Pancreas (tissue), 10 donors: ENCODE measurements at regions not wholly inside any gene's neighbourhood (a gene's known extent, or its start where the extent isn't known, plus 50 kb on each side); places are given as distances from the start of the nearest gene placed in this dataset.

Source experiments
- ATAC-seq, 4 donors: fragments of 200-7000 bp; cut with Tn5 transposase; one replicate each; pipeline versions ENCODE4 v1.8.0 to v1.9.1; 2020; ENCODE audit warnings: mild to moderate bottlenecking in 4 of 4, moderate library complexity in 4 of 4
- DNase-seq, 6 donors: peaks; one replicate each; pipeline ENCODE4 v3.0.0-alpha.2; 2020
- FAIRE-seq: peaks from 2 replicates; lab custom pipeline; 2012; peaks lifted over from hg19 to GRCh38; lab: Jason Lieb, UNC
- H3K27ac ChIP-seq, 4 donors: fragments of 200-600 bp; sonication (generic); 1 replicate in 3 of 4; 2 replicates in 1 of 4; pipeline versions ENCODE4 v1.5.0 to v1.8.0; 2020
- H3K27me3 ChIP-seq, 4 donors: fragments of 200-600 bp; one replicate each; pipeline ENCODE4 v1.8.0; 2021
- H3K36me3 ChIP-seq, 3 donors: fragments of 200-600 bp; sonication (generic) in 1 of 3; one replicate each; pipeline versions ENCODE4 v1.5.0 to v1.8.0; 2020 to 2021
- H3K4me1 ChIP-seq, 3 donors: fragments of 200-600 bp; one replicate each; pipeline ENCODE4 v1.8.0; 2021
- H3K4me3 ChIP-seq, 4 donors: fragments of 200-600 bp; sonication (generic) in 2 of 4; one replicate each; pipeline versions ENCODE4 v1.5.0 to v1.8.0; 2020 to 2021
- H3K9me3 ChIP-seq, 4 donors: fragments of 200-600 bp; one replicate each; pipeline ENCODE4 v1.8.0; 2021
- CTCF ChIP-seq, 4 donors: fragments of 200-600 bp; sonication (generic) in 3 of 4; IDR thresholded peaks; one replicate each; pipeline versions ENCODE4 v1.5.0 to v1.8.0; 2021; ENCODE audit warnings: antibody characterized with exemption in 4 of 4
- WGBS, 2 donors: extraction: QIAGEN DNeasy Blood & Tissue Kit; methylation state at CpG; one replicate each; pipeline ENCODE4 v1.1.7; 2013; 5-methylcytosine and 5-hydroxymethylcytosine counted together
- intact Hi-C, 3 donors: fragments of 100-400 bp; cut with DNase I; formaldehyde crosslinking; loops; one replicate each; pipeline versions ENCODE4 v1.11.1 to v1.14.2; 2022
- donor health status: healthy with polysubstance abuse.
- donor health status: DM: no; HTN: no; CAD: no; lungs with moderate emphysema.
- donor health status: DM: no; HTN: no; CAD: no.
- donor health status: control.
- donor health status: control.
- donor health status: Bipolar disorder and iron deficiency.
- donor health status: DM: yes; HTN: yes; CAD: no.
- donor health status: DM: no; HTN: no; CAD: no.
- donor health status: DM: no; HTN: no; CAD: no.
- donor health status: DM: yes; HTN: yes; CAD: no.

- WGBS, 2 donors, result 52 to 53% methylated on average over 5 of the region's 5 CpGs
- no peak for FAIRE-seq
- no peak for TF ChIP-seq CTCF (IDR thresholded peaks at IDR 0.05)
Measured at GRCh38 chr11:91261513-91261912, 963.1 kb upstream of the FAT3 start.

GRCh38 chr11:91258876-91259275, 965.7 kb upstream of the FAT3 start:
- TF ChIP-seq CTCF (IDR thresholded peaks at IDR 0.05), result no peak
- no peak for FAIRE-seq
- Histone ChIP-seq H3K4me1 (no peaks in the 10 kb centered on the region), H3K27me3 (no peaks in the 10 kb centered on the region), H3K36me3 (no peaks in the 10 kb centered on the region), H3K4me3 (no peak overlapping the region), H3K27ac (no peak overlapping the region), H3K9me3 (no peaks in the 10 kb centered on the region)
- no peak for ATAC-seq
- intact Hi-C loops, result no loop called here
- no peak for DNase-seq
- 46 to 57% methylated on average over 1 of the region's 1 CpG for WGBS, 2 donors

More at GRCh38 chr11:91261513-91261912, 963.1 kb upstream of the FAT3 start:
- Histone ChIP-seq H3K9me3 (no peaks in the 10 kb centered on the region), H3K36me3 (no peaks in the 10 kb centered on the region), H3K27me3 (no peaks in the 10 kb centered on the region), H3K4me3 (no peak overlapping the region), H3K27ac (no peak overlapping the region), H3K4me1 (no peaks in the 10 kb centered on the region)
- intact Hi-C loops, result no loop called here
- no peak for ATAC-seq
- no peak for DNase-seq

GRCh38 chr11:91257667-91258066, 967.0 kb upstream of the FAT3 start:
- Histone ChIP-seq H3K27me3 (no peaks in the 10 kb centered on the region), H3K9me3 (no peaks in the 10 kb centered on the region), H3K4me1 (no peaks in the 10 kb centered on the region), H3K27ac (no peak overlapping the region), H3K4me3 (no peak overlapping the region), H3K36me3 (no peaks in the 10 kb centered on the region)
- intact Hi-C loops, result no loop called here
- FAIRE-seq (no peak), DNase-seq (no peak), ATAC-seq (no peak)
- TF ChIP-seq CTCF (IDR thresholded peaks at IDR 0.05), result no peak
- WGBS, 2 donors, result 34 to 49% methylated on average over 1 of the region's 1 CpG

- no peaks in the 10 kb centered on the region for H3K27me3 ChIP-seq
- TF ChIP-seq CTCF (IDR thresholded peaks at IDR 0.05), result peak; percentile 7 to 40 (median 25)
- no peaks in the 10 kb centered on the region for H3K9me3 ChIP-seq
- peak; percentile 9 for FAIRE-seq
- H3K4me1 ChIP-seq, result no peaks in the 10 kb centered on the region
- intact Hi-C loops, result no loop called here
- H3K4me3 ChIP-seq, result no peak overlapping the region
- 7 to 13% methylated on average over 4 of the region's 4 CpGs for WGBS, 2 donors
- no peaks in the 10 kb centered on the region for H3K36me3 ChIP-seq
- peak in 1 of 6 donors; percentile 12 for DNase-seq
- H3K27ac ChIP-seq, result no peak overlapping the region
- ATAC-seq, result no peak
Measured at GRCh38 chr11:91248199-91248807, 976.3 kb upstream of the FAT3 start.

GRCh38 chr11:91247009-91247735, 977.4 kb upstream of the FAT3 start:
- WGBS, 2 donors, result 45 to 54% methylated on average over 5 of the region's 5 CpGs
- ATAC-seq (no peak), FAIRE-seq (no peak), DNase-seq (no peak)
- intact Hi-C loops, result no loop called here
- Histone ChIP-seq H3K36me3 (no peaks in the 10 kb centered on the region), H3K4me3 (no peak overlapping the region), H3K9me3 (no peaks in the 10 kb centered on the region), H3K27ac (no peak overlapping the region), H3K27me3 (no peaks in the 10 kb centered on the region), H3K4me1 (no peaks in the 10 kb centered on the region)
- no peak for TF ChIP-seq CTCF (IDR thresholded peaks at IDR 0.05)
